ENCODE measurements at regions not wholly inside any gene's neighbourhood (a gene's known extent, or its start where the extent isn't known, plus 50 kb on each side); places are given as distances from the start of the nearest gene placed in this dataset.

DNA sequence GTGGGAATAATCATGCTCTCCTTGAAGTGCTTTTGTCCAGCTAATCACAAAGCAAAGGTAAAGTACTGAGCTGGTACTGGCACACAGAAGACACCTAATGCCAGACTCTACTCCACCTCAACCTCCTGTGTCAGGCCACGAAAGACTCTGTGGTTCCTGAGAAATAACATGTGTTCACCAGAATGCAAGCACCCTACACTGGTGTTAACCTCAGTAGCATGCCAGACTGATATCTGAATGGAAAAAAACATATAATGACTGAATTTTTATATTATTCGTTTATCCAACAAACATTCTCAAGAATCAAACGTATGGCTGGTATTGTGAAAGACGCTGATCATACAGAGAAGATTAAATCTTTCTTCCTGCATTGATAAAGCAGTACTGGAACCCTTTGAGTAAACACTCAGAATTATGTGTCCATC is 97.1 kb upstream of the IFNE start:
- TF ChIP-seq, protein P1, sequence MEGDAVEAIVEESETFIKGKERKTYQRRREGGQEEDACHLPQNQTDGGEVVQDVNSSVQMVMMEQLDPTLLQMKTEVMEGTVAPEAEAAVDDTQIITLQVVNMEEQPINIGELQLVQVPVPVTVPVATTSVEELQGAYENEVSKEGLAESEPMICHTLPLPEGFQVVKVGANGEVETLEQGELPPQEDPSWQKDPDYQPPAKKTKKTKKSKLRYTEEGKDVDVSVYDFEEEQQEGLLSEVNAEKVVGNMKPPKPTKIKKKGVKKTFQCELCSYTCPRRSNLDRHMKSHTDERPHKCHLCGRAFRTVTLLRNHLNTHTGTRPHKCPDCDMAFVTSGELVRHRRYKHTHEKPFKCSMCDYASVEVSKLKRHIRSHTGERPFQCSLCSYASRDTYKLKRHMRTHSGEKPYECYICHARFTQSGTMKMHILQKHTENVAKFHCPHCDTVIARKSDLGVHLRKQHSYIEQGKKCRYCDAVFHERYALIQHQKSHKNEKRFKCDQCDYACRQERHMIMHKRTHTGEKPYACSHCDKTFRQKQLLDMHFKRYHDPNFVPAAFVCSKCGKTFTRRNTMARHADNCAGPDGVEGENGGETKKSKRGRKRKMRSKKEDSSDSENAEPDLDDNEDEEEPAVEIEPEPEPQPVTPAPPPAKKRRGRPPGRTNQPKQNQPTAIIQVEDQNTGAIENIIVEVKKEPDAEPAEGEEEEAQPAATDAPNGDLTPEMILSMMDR (IDR thresholded peaks at IDR 0.05): no peak
- H3K27me3 ChIP-seq: no peaks in the 10 kb centered on the region
- 75 to 78% methylated on average over 4 of the region's 4 CpGs for WGBS, 2 donors
- no peaks in the 10 kb centered on the region for H3K9me3 ChIP-seq
- H3K4me3 ChIP-seq: no peak overlapping the region
- no peaks in the 10 kb centered on the region for H3K36me3 ChIP-seq
- intact Hi-C loops (cut with DNase I): no loop called here
- no peak overlapping the region for H3K27ac ChIP-seq
- DNase-seq (no peak), ATAC-seq (no peak)
- H3K4me1 ChIP-seq: peaks cover 0 to 16% (median 0%) of the 10 kb centered on the region in 9 donors

DNA sequence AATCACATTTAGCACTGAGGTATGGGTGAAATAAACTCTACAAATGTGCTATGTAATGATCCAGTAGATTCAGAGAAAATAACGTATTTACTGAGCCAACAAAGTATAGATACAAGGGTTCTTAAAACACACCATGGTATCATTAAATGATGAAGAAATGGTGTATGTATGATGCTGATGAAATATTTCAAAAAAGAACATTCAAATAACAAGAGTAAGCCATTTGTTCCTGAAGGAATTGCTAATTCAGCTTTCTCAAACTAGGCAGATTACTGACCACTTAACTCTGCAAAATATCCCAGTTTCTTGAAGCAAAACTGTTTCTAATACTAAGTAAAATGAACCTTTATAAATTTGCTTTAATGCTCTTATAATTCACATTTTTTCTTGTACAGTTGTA is 97.6 kb upstream of the IFNE start:
- Histone ChIP-seq H3K27ac (no peak overlapping the region), H3K36me3 (no peaks in the 10 kb centered on the region), H3K4me1 (peaks cover 0 to 16% (median 0%) of the 10 kb centered on the region in 9 donors), H3K9me3 (no peaks in the 10 kb centered on the region), H3K4me3 (no peak overlapping the region), H3K27me3 (no peaks in the 10 kb centered on the region)
- WGBS, 2 donors: 77 to 86% methylated on average over 1 of the region's 1 CpG
- TF ChIP-seq, protein P1 (IDR thresholded peaks at IDR 0.05): no peak
- intact Hi-C loops (cut with DNase I): loop anchor here in 1 of 10 donors (10.0 kb wide), 1 partner anchor 105 kb away; no protein-coding TSS in a partner anchor
- DNase-seq (no peak), ATAC-seq (no peak)

GRCh38 chr9:21580636-21581378 is 98.7 kb upstream of the IFNE start:
- TF ChIP-seq, protein P1 (IDR thresholded peaks at IDR 0.05): no peak
- Histone ChIP-seq H3K36me3 (no peaks in the 10 kb centered on the region), H3K4me1 (peaks cover 0 to 16% (median 0%) of the 10 kb centered on the region in 9 donors), H3K27me3 (peaks cover 0 to 2% (median 0%) of the 10 kb centered on the region in 7 donors), H3K9me3 (no peaks in the 10 kb centered on the region), H3K4me3 (no peak overlapping the region), H3K27ac (no peak overlapping the region)
- ATAC-seq (no peak), DNase-seq (no peak)
- 79 to 80% methylated on average over 12 of the region's 12 CpGs for WGBS, 2 donors
- intact Hi-C loops (cut with DNase I): loop anchor here in 1 of 10 donors (10.0 kb wide), 1 partner anchor 104 kb away; no protein-coding TSS in a partner anchor

DNA sequence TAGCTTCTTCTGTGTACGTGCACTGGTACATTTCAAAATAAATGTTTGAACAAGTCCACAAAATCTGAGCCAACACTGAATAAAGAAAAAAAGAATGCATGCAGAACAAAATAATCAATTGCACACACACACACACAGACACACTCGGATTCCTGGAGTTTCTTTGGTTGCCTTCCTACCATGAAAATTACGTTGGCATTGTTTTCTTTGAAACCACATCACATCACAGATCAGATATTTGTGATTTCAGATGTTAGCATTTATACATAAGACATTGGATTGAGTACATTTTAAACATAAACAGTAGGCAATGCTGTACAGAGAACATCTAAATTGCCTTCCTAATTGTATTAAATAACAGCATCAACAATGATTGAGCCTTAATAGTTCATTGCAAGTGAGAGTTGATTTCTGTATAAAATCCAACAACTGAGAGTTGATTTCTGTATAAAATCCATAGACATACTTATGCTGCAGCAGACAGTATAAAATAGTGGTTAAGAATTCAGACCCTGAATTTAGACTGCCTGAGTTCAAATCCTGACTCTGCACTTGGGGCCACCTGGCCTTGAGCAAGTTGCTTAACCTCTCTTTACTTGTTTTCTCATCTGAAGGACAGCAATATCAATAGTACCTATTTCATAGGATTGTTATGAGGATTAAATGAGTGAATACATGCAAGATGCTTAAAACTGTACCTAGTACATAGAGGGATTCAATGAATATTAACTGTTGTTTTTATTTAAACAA is 101.7 kb upstream of the IFNE start:
- no peak overlapping the region for H3K4me3 ChIP-seq
- H3K4me1 ChIP-seq: peaks cover 0 to 3% (median 0%) of the 10 kb centered on the region in 9 donors
- no peak overlapping the region for H3K27ac ChIP-seq
- H3K36me3 ChIP-seq: no peaks in the 10 kb centered on the region
- DNase-seq (no peak), ATAC-seq (no peak)
- WGBS, 2 donors: 68 to 70% methylated on average over 3 of the region's 3 CpGs
- H3K9me3 ChIP-seq: no peaks in the 10 kb centered on the region
- H3K27me3 ChIP-seq: peaks cover 0 to 5% (median 0%) of the 10 kb centered on the region in 7 donors
- TF ChIP-seq, protein P1 (IDR thresholded peaks at IDR 0.05): no peak
- intact Hi-C loops (cut with DNase I): loop anchor here in 1 of 10 donors (10.0 kb wide), 1 partner anchor 101 kb away; no protein-coding TSS in a partner anchor

Data from heart right ventricle (tissue), 16 donors.